HEK293T (cell line): ENCODE measurements at regions not wholly inside any gene's neighbourhood (a gene's known extent, or its start where the extent isn't known, plus 50 kb on each side); places are given as distances from the start of the nearest gene placed in this dataset.

Experiments used
- BHLHE40 ChIP-seq: fragments of 450-650 bp; IDR thresholded peaks from 2 replicates; pipeline ENCODE4 v1.6.1; 2016; ENCODE audit warnings: mild to moderate bottlenecking, moderate library complexity, borderline replicate concordance
- ELF4 ChIP-seq: fragments of 450-650 bp; IDR thresholded peaks from 2 replicates; pipeline ENCODE4 v1.6.1; 2017; ENCODE audit warnings: antibody characterized with exemption
- FOXA1 ChIP-seq: fragments of 450-650 bp; IDR thresholded peaks from 2 replicates; pipeline ENCODE4 v1.6.1; 2016; ENCODE audit warnings: mild to moderate bottlenecking
- FOXK2 ChIP-seq: fragments of 450-650 bp; IDR thresholded peaks from 2 replicates; pipeline ENCODE4 v1.6.1; 2016; ENCODE audit warnings: mild to moderate bottlenecking
- FOXM1 ChIP-seq: fragments of 450-650 bp; IDR thresholded peaks from 2 replicates; pipeline ENCODE4 v1.6.1; 2017; ENCODE audit warnings: mild to moderate bottlenecking, borderline replicate concordance
- HDGF ChIP-seq: fragments of 450-650 bp; IDR thresholded peaks from 2 replicates; pipeline ENCODE4 v1.6.1; 2017; ENCODE audit warnings: antibody characterized with exemption, borderline replicate concordance
- L3MBTL2 ChIP-seq: fragments of 450-650 bp; conservative IDR thresholded peaks from 2 replicates; pipeline ENCODE4 v1.6.1; 2016; ENCODE audit warnings: mild to moderate bottlenecking
- LEF1 ChIP-seq: fragments of 450-650 bp; IDR thresholded peaks from 2 replicates; pipeline ENCODE4 v1.6.1; 2017; ENCODE audit warnings: mild to moderate bottlenecking, borderline replicate concordance
- NFRKB ChIP-seq: fragments of 450-650 bp; IDR thresholded peaks from 2 replicates; pipeline ENCODE4 v1.6.1; 2016; ENCODE audit warnings: mild to moderate bottlenecking, moderate library complexity
- SP1 ChIP-seq: fragments of 450-650 bp; IDR thresholded peaks from 2 replicates; pipeline ENCODE4 v1.6.1; 2017
- SUZ12 ChIP-seq: fragments of 450-650 bp; IDR thresholded peaks from 2 replicates; pipeline ENCODE4 v1.6.1; 2016; ENCODE audit warnings: mild to moderate bottlenecking
- ZNF384 ChIP-seq: fragments of 450-650 bp; IDR thresholded peaks from 2 replicates; pipeline ENCODE4 v1.6.1; 2016

DNA sequence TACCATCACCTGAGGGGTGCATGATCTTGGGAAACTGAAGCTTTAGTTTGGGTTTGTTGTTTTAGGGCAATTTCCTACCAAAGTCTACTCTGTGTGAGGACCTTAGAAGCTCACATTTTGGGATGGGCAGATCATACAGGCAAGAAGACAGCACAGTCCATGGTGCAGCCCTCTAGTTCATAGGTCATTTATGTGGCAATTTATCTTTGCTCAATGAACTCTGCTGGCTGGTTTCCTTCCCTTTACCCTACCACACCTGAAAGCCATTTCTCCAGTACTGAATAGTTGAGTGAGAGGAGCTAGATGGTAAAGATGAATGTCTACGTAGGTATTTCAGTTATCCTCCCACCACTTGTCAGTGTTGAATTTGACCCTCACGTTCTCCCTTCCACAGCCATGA is 87.5 kb upstream of the KLF12 start:
- TF ChIP-seq HDGF, result no peak
- no peak for TF ChIP-seq L3MBTL2
- no peak for TF ChIP-seq FOXM1
- TF ChIP-seq SP1, result no peak
- no peak for TF ChIP-seq LEF1
- no peak for TF ChIP-seq ELF4
- no peak for TF ChIP-seq NFRKB
- no peak for TF ChIP-seq FOXK2
- no peak for TF ChIP-seq FOXA1
- no peak for TF ChIP-seq SUZ12
- TF ChIP-seq BHLHE40, result no peak
- TF ChIP-seq ZNF384, result no peak
